CD4-positive, alpha-beta T cell treated with Interleukin-4 for 4 hours (primary cell): ENCODE measurements at regions not wholly inside any gene's neighbourhood (a gene's known extent, or its start where the extent isn't known, plus 50 kb on each side); places are given as distances from the start of the nearest gene placed in this dataset.

Source experiments
- DNase-seq: peaks from one replicate; pipeline ENCODE4 v3.0.0-alpha.2; 2020

DNA sequence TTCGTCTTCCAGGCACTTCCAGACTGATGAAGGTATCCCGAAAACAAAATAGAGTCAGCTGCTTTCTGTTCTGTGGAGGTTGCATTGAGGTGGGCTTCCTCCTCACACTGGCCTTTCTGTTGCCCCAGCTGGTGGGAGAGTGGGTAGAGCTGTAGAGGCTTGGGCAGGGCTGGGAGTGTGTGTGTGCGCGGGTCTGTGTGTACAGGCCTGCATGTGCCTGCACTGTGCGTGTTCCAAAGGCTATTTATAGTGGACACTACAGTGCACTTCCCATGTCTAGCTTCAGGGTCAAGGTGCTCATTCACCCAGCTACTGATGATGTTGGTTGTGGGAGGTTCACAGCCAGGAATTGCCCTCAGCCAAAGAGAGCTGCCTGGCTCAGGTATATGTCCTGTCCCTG lies 260.1 kb upstream of the HABP2 start:
- no peak for DNase-seq

DNA sequence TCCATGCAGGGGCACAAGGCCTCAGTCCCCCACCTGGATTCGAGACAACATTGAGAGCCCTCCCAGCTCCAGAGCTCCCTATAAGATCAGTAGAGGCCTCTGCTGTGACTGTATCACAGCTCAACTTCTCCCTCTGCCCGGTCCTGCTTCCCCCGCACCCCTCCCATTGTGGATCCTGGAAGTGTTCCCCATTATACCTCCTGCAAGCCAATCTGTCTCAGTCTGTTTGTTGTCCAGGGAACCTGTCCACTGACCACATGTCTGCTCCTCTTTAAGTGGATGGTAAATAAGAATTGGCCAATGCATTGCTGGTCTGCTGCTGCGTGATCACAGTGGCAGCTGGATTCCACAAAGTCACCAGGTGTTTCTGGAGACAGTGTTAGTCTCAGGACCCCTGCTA lies 259.7 kb upstream of the HABP2 start:
- DNase-seq: no peak

DNA sequence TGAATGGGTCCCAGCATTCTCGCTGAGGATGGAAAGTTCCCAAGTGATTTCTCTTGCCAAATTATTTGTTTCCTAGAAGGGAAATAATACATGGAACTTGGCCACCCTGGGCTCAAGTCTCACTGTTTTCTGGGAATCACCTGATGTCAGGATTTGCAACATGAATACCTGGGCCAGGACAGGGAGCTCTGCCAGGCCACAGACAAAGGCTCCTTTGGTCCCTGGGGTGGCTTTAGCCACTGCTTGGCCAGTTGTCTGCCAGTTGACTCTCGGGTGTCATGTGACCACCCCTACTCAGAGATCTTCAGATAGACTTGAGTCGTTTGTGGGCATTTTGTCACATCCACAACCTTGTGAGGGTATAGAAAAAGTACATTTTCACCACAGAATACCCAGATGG lies 258.0 kb upstream of the HABP2 start:
- DNase-seq: no peak

DNA sequence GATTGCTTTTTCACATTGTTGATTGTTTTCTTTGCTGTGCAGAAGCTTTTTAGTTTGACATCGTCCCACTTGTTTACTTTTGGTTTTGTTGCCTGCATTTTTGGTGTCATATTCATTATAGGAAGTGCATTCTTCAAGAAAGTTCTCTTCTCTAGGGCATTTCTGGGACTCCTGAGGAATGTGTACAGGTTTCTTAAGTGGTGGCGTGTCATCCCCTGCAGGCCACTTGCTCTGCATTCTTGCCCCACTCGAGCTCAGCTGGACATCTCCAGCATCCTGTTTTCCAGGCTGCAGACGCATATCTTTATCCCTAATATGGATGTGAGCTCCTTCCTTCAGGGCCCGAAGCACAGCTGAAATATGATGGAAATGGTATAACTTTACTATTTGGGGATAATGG lies 255.6 kb upstream of the HABP2 start:
- DNase-seq: no peak

GRCh38 chr10:113298616-113299015 lies 254.2 kb upstream of the HABP2 start:
- no peak for DNase-seq

GRCh38 chr10:113300201-113300600 lies 252.7 kb upstream of the HABP2 start:
- no peak for DNase-seq

DNA sequence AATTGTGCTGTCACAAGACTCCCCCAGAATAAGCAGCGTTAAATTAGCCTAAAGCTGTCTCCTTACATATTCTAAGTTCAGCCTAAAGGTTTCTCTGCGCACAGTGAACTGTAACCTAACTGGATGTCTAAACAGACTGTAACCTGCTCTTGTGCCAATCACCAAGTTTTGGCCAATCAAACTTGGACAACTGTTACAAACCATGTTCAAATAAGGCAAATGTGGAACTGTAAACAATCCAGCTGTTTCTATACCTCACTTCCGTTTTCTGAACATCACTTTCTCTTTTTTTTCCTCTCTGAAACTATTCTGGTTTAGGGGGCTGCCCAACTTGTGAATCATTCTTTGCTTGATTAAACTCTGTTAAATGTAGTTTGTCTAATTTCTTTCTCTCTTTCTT lies 252.2 kb upstream of the HABP2 start:
- no peak for DNase-seq

GRCh38 chr10:113301342-113301984 lies 251.4 kb upstream of the HABP2 start:
- DNase-seq: no peak

- DNase-seq: no peak
These were observed 250.8 kb upstream of the HABP2 start for GRCh38 chr10:113302062-113302461.

DNA sequence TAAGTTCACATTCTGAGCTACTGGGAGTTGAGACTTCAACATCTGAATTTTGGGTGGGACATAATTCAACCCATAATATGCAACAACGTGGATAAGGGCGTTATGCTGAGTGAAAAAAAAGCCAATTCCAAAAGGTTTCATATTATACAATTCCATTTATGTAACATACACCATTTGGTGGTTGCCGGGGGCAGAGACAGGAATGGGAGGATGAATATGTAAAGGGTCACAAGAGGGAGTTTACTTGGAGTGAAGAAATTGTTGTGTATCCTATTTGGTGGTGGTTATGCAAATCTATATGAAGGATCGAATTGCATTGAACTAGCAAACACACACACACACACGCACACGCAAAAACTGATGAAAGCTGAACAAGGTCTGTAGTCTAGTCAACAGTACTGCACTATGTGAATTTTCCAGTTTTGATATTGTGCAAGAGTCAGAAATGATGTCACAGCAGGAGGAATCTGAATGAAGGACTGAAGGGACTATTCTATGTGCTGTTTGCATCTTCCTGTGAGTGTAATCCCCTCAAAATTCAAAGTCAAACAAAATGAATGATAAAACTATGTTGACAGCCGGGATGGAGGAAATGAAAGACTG lies 249.2 kb upstream of the HABP2 start:
- DNase-seq: no peak

- DNase-seq: no peak
These were observed 248.1 kb upstream of the HABP2 start for GRCh38 chr10:113304726-113305125.

DNA sequence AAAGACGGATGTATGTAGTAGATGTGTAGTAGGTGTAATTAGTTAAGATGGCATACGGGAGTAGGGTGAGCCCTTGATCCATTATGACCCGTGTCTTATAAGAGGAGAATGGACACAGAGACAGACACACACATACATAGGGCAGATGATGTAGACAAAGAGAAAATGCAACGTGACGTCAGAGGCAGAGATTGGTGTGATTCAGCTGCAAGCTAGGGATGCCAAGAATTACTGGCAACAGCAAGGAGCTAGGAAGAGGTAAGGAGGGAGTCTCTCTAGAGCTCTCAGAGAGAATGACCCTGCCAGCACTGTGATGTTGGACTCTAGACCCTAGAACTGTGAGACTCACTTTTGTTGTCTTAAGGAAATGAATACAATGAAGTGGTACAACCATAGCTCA lies 247.0 kb upstream of the HABP2 start:
- DNase-seq: no peak

- no peak for DNase-seq
These were observed 243.1 kb upstream of the HABP2 start for GRCh38 chr10:113309791-113310190.

- DNase-seq: no peak
These were observed 242.5 kb upstream of the HABP2 start for GRCh38 chr10:113310347-113310746.

- no peak for DNase-seq
These were observed 239.7 kb upstream of the HABP2 start for GRCh38 chr10:113313048-113313602.

GRCh38 chr10:113313722-113314121 lies 239.1 kb upstream of the HABP2 start:
- DNase-seq: no peak

GRCh38 chr10:113316506-113316905 lies 236.3 kb upstream of the HABP2 start:
- DNase-seq: no peak

DNA sequence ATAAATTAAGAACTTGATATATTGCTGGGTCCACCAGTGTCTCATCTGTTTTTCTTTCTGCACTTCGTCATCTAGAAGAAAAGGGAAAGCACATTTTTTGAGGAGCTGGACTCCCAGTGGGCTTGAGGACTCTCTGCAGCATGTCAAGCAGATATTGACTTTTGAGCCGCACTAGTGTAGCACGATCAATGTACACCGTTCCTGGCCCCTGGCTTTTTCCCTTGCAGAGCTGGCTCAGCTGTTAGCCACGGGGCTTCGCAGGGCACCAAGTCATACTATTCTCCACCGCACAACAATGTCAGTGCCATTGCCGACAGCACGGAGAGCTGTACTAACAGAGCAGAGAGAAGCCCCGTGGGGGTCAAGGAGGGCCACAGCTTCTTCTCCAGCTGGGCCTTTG lies 235.4 kb upstream of the HABP2 start:
- no peak for DNase-seq

DNA sequence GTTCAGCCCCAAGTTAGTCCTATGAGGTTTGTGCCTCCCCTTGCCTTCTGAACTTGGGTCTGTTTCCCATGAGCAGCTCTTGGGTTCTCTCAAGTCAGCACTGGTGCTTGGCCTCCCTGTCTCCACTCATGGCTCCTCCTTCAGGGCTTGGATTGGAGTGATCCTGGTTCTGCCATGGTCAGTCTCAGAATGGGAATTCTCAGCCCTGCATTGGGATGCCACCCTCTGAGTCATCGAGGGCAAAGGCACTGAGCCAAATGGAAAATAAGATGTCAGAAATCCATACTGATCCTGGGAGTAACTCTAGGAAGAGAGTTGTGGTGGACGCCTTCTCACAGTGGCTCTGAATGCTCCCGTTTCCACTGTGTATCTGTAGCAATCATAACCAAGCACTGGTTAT lies 233.4 kb upstream of the HABP2 start:
- no peak for DNase-seq

GRCh38 chr10:113320211-113320610 lies 232.6 kb upstream of the HABP2 start:
- no peak for DNase-seq

- DNase-seq: no peak
These were observed 231.9 kb upstream of the HABP2 start for GRCh38 chr10:113320987-113321386.

DNA sequence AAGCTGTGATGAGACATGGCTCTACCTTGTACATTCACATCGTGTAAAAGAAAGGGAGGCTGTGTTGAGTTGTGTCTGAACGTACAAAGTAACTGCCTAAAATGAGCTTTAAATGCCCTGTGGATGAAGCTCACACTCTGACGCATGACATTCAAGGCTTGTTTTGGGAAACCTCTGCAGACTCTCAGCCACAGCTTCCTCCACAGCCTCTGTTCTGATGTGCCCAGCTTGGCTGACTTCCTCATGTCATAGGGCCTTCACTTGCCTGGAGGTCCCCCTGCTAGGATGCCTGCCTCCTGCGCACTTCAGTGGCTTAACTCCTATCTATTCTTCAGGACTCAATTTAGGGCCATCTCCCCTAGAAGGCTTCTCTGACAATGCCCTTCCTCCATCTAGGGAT lies 230.0 kb upstream of the HABP2 start:
- no peak for DNase-seq

- DNase-seq: no peak
These were observed 228.9 kb upstream of the HABP2 start for GRCh38 chr10:113323985-113324384.

GRCh38 chr10:113326160-113327111 lies 226.4 kb upstream of the HABP2 start:
- peak; percentile 11 for DNase-seq
